Calu3 (cell line): ENCODE measurements at regions not wholly inside any gene's neighbourhood (a gene's known extent, or its start where the extent isn't known, plus 50 kb on each side); places are given as distances from the start of the nearest gene placed in this dataset.

Experiments
- BruUV-seq: library from RNA; stranded (reverse); fragments of 400-500 nt; replicated peaks from 2 replicates; lab custom pipeline; 2021; lab: Mats Ljungman, UMichigan
- CTCF ChIA-PET: fragments of 300-600 bp; sonication (Branson Sonifier 250); formaldehyde crosslinking; loops from one replicate; lab custom pipeline; 2022; ENCODE audit warnings: antibody characterized with exemption; lab: Charles Lee
- DNase-seq: peaks from one replicate; pipeline ENCODE4 v3.0.0; 2022
- H3K27ac Mint-ChIP-seq: one replicate; pipeline ENCODE4 v1.8.0; 2022; ENCODE audit warnings: mixed read lengths; ENCODE audit not compliant: unreplicated experiment
- H3K27me3 Mint-ChIP-seq: one replicate; pipeline ENCODE4 v1.8.0; 2022; ENCODE audit warnings: mixed read lengths; ENCODE audit not compliant: unreplicated experiment
- H3K36me3 Mint-ChIP-seq: one replicate; pipeline ENCODE4 v1.8.0; 2022; ENCODE audit warnings: mild to moderate bottlenecking, moderate library complexity, mixed read lengths; ENCODE audit not compliant: insufficient read depth, unreplicated experiment
- H3K4me1 Mint-ChIP-seq: one replicate; pipeline ENCODE4 v1.8.0; 2022; ENCODE audit warnings: mild to moderate bottlenecking, low read depth, mixed read lengths; ENCODE audit not compliant: unreplicated experiment
- H3K4me3 Mint-ChIP-seq: one replicate; pipeline ENCODE4 v1.8.0; 2022; ENCODE audit warnings: mild to moderate bottlenecking, low read depth, moderate library complexity, mixed read lengths; ENCODE audit not compliant: unreplicated experiment
- H3K9me3 Mint-ChIP-seq: one replicate; pipeline ENCODE4 v1.8.0; 2022; ENCODE audit warnings: low read depth, mixed read lengths; ENCODE audit not compliant: unreplicated experiment
- CTCF ChIP-seq: fragments of 200-600 bp; IDR thresholded peaks from one replicate; pipeline ENCODE4 v1.8.0; 2022; ENCODE audit warnings: antibody characterized with exemption; ENCODE audit not compliant: unreplicated experiment
- intact Hi-C: fragments of 100-400 bp; cut with micrococcal nuclease; formaldehyde crosslinking; loops from one replicate; pipeline ENCODE4 v1.10.0; 2022; ENCODE audit not compliant: unreplicated experiment

DNA sequence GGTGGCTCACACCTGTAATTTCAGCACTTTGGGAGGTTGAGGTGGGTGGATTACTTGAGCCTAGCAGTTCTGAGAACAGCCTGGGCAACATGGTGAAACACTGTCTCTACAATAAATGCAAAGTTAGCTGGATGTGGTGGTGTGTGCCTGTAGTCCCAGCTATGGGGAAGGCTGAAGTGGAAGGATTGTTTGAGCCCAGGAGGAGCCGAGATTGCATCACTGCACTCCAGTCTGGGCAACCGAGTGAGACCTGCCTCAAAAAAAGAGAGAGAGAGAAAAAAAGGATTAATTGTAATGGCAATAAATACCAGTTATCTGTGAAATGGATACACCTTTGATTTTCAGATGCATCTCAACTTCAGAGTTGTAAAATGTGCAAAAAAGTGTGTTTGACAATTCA lies 58.8 kb downstream of the SPRY1 start:
- Mint-ChIP-seq H3K27ac (no peak overlapping the region), H3K27me3 (no peaks in the 10 kb centered on the region), H3K4me1 (no peaks in the 10 kb centered on the region), H3K9me3 (no peaks in the 10 kb centered on the region), H3K36me3 (no peaks in the 10 kb centered on the region), H3K4me3 (no peak overlapping the region)
- TF ChIP-seq CTCF, result no peak
- no peak for DNase-seq
- BruUV-seq, result no TSS peak
- CTCF ChIA-PET, result interaction anchor here (0.6 kb wide), 1 partner anchor 24 kb away, joined by 3 read pairs; no protein-coding TSS in a partner anchor
- intact Hi-C loops, result no loop called here

GRCh38 chr4:123462007-123462406 lies 65.4 kb downstream of the SPRY1 start:
- intact Hi-C loops, result no loop called here
- CTCF ChIA-PET, result no interaction called here
- no peak overlapping the region for H3K4me3 Mint-ChIP-seq
- H3K27me3 Mint-ChIP-seq, result no peaks in the 10 kb centered on the region
- H3K4me1 Mint-ChIP-seq, result no peaks in the 10 kb centered on the region
- H3K27ac Mint-ChIP-seq, result no peak overlapping the region
- TF ChIP-seq CTCF, result no peak
- no TSS peak for BruUV-seq
- DNase-seq, result no peak
- H3K9me3 Mint-ChIP-seq, result no peaks in the 10 kb centered on the region
- H3K36me3 Mint-ChIP-seq, result no peaks in the 10 kb centered on the region

- no peak overlapping the region for H3K4me3 Mint-ChIP-seq
- H3K4me1 Mint-ChIP-seq, result no peaks in the 10 kb centered on the region
- H3K9me3 Mint-ChIP-seq, result no peaks in the 10 kb centered on the region
- DNase-seq, result no peak
- TF ChIP-seq CTCF, result no peak
- intact Hi-C loops, result no loop called here
- CTCF ChIA-PET, result no interaction called here
- no peaks in the 10 kb centered on the region for H3K27me3 Mint-ChIP-seq
- no peaks in the 10 kb centered on the region for H3K36me3 Mint-ChIP-seq
- BruUV-seq, result no TSS peak
- no peak overlapping the region for H3K27ac Mint-ChIP-seq
Observed at GRCh38 chr4:123463869-123464268, 67.3 kb downstream of the SPRY1 start.

DNA sequence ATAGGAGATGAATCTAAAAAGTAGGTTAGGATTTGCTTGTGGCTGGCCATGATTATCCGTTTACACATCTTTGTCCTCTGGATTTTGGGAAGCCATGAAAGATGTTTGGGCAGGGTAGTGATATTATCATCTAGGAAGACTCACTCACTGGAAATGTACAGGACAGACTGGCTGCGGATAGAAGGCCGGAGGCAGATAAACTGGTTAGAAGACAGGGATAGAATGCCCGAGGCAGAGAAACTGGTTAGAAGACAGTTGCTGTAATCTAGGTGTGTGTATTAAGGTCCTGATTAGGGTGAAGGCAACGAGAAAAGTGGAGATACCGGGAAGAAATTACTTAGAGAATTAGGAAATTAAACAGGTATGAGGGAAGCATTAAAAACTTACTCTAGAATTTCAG lies 68.8 kb downstream of the SPRY1 start:
- DNase-seq, result no peak
- no peak for TF ChIP-seq CTCF
- intact Hi-C loops, result no loop called here
- no peaks in the 10 kb centered on the region for H3K9me3 Mint-ChIP-seq
- no peaks in the 10 kb centered on the region for H3K4me1 Mint-ChIP-seq
- no peak overlapping the region for H3K27ac Mint-ChIP-seq
- no peak overlapping the region for H3K4me3 Mint-ChIP-seq
- no peaks in the 10 kb centered on the region for H3K36me3 Mint-ChIP-seq
- CTCF ChIA-PET, result no interaction called here
- no TSS peak for BruUV-seq
- H3K27me3 Mint-ChIP-seq, result no peaks in the 10 kb centered on the region
